ENCODE measurements at regions not wholly inside any gene's neighbourhood (a gene's known extent, or its start where the extent isn't known, plus 50 kb on each side); places are given as distances from the start of the nearest gene placed in this dataset.
A peak's percentile ranks its signal among the peaks of the same experiment; 100 is the strongest.

GRCh38 chr12:107349008-107349747 is 255.8 kb upstream of the CRY1 start:
- DNase-seq (ENCODE audit: low read depth): peak; percentile 65

- DNase-seq (ENCODE audit: low read depth): no peak
These were observed 256.5 kb upstream of the CRY1 start for GRCh38 chr12:107349839-107350238.

- no peak for DNase-seq (ENCODE audit: low read depth)
These were observed 257.8 kb upstream of the CRY1 start for GRCh38 chr12:107351109-107351508.

DNA sequence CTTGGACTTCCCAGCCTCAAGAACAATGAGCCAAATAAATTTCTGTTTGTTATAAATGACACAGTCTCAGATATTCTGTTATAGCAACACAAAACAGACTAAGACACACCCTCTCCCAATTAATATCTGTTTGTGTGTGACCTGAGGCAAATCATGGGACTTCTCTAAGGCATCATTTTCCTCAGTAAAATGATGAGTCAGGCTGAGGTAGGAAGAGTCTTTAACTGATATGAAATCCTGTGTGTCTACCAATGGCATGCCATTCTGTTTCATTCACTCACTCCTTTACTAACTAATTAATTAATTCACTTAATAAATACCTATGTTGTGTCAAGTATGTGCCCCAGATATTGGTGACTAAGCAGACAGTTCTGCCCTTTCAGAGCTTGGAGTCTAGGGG is 258.4 kb upstream of the CRY1 start:
- no peak for DNase-seq (ENCODE audit: low read depth)

GRCh38 chr12:107352347-107353081 is 259.2 kb upstream of the CRY1 start:
- no peak for DNase-seq (ENCODE audit: low read depth)

- no peak for DNase-seq (ENCODE audit: low read depth)
These were observed 260.0 kb upstream of the CRY1 start for GRCh38 chr12:107353312-107353711.

DNA sequence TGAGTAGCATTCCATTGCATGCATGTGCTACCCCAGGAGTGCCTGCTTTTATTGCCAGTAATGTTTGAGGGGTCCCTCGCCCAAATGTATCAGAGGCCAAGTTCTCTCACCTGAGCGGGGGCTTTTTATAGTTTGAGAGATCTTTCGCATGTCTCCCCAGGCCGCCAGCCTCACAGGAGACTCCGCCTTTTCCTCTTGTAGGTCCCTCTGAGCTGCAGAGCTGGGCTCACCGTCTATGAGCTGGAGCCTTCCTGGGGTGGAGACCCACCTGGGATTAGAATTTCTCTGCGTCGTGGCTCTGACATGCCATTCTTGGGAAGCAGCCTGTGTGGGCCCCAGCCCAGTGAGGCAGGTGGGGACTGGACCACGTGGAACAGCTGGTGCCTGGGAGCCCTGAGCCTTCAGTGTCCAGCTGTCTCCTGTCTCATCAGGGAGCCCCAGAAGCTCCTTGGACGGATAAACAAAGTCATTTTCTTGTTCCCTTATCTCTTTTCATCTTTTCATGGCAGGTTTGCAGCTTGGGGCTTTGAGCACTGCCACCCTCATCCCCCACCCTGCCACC is 261.7 kb upstream of the CRY1 start:
- DNase-seq (ENCODE audit: low read depth): no peak

DNA sequence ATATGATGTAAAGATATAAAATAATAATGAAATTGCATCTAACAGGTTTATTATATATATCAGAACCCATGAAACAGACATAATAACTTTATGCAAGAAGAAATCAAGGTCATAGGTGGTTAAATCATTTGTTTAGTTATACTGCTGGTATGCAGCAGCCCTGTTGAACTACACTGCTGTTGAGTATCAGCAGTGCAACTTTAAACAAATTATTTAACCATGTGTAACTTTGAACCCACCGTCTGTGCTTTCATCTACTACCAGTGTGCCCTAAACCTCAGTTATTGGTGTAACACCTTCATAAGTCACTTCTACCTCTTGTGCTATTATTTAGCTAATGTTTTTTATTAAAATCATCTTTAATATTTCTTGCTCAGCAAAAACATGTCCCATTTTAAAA is 262.3 kb upstream of the CRY1 start:
- no peak for DNase-seq (ENCODE audit: low read depth)

GRCh38 chr12:107356266-107356936 is 263.1 kb upstream of the CRY1 start:
- DNase-seq (ENCODE audit: low read depth): no peak

- DNase-seq (ENCODE audit: low read depth): no peak
These were observed 263.6 kb upstream of the CRY1 start for GRCh38 chr12:107356937-107357295.

GRCh38 chr12:107359382-107359781 is 266.0 kb upstream of the CRY1 start:
- peak; percentile 66 for DNase-seq (ENCODE audit: low read depth)

DNA sequence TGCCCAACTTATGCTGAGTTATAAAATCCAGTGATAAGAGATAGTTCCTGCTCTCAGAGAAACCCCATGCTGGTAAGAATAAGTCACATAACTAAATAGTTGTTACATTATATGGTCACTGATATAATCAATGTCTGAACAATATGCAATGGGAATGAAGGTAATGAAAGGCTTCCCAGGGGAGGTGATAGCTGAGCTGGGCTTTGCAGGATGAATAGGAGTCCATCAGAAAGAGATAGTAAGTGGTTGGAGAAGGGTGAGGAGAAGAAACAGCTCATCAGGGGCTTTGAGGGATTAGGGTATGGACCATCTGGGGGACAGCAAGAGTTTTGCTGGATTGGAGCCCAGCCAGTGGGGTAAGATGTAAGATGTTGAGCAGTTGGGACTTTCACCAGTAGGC is 266.7 kb upstream of the CRY1 start:
- DNase-seq (ENCODE audit: low read depth): no peak

- no peak for DNase-seq (ENCODE audit: low read depth)
These were observed 267.1 kb upstream of the CRY1 start for GRCh38 chr12:107360482-107360881.

GRCh38 chr12:107361970-107362369 is 268.6 kb upstream of the CRY1 start:
- DNase-seq (ENCODE audit: low read depth): no peak

DNA sequence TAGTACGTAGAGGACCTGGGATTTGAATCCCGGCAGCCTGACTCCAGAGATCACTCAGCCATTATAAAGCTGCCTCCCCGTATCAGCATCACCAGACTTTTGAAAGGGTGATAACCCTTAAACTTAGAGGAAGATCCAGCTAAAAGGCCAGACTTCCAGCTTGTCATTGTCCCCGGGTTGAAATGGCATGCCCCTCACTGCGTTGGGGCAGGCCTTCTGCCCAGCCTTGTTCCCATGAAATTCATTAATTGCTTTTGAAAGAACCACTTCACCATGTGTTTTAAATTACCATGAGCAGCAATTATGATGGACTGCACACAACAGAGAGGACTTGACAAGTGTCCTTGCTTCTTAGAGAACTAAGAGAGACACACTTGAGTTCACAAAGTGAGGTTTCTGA is 269.6 kb upstream of the CRY1 start:
- no peak for DNase-seq (ENCODE audit: low read depth)

DNA sequence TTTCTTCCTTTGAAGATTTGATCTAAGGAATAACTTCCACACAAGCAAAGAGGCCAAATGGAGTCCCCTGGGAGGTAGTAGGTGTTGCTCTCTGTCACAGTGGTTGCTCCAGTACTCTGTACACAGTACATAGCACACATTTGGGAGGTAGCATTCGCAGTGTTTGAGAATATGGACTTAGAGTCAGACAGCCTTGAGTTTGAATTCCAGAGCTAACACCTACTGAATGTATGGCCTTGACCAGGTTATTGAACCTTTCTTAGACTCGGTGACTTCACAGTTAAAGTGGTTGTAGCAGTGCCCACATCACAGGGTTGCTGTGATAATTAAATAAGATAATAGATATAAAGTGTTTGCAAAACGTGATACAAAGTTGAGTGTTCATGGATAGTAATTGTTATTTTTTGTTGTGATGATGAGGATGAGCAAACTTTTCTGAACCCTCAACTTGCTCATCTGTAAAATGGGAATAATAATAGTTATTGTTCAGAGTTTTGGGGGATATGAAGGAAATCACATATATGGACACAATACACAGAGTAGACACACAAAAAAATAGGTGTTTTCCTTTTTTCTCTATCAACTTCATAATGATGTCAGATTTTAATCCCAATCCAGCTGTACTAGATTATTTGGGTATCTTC is 271.6 kb upstream of the CRY1 start:
- DNase-seq (ENCODE audit: low read depth): no peak

DNA sequence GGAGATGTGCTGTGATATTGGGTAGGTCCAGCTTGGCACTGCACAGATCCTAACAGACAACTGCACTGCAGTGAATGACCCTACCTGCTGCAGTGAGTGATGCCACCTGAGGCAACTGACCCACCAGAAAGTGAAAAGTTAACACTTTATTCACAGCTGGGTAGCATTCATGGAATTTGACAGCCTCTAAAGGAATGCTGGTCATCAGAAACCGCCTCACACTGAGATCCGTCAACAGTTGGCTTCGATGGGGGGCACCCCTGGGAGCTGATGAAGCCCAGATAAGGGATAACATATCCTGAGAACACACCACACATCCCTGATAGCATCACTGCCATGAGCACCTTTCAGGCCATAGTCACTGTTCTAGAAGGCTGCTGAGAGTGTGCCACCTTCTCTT is 272.4 kb upstream of the CRY1 start:
- DNase-seq (ENCODE audit: low read depth): no peak

GRCh38 chr12:107366322-107366721 is 273.0 kb upstream of the CRY1 start:
- no peak for DNase-seq (ENCODE audit: low read depth)

- no peak for DNase-seq (ENCODE audit: low read depth)
These were observed 275.2 kb upstream of the CRY1 start for GRCh38 chr12:107368586-107368985.

DNA sequence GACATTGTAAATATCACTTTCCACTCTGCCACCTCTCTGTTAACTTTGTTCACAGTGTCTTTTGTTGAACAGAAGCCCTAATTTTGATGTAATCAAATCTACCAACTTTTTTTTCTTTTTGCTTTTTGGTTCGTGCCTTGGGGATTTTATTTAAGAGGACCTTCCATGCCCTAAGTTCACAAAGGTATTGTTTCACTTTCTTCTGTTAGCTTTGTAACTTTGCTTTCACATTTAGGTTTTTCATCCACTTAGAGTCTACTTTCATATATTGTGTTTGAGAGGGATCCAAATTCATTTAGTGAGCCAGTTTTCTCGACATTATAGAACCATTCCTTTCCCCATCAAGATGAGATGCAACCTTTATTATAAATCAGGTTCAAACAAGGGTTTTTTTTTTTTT is 275.7 kb upstream of the CRY1 start:
- DNase-seq (ENCODE audit: low read depth): no peak

DNA sequence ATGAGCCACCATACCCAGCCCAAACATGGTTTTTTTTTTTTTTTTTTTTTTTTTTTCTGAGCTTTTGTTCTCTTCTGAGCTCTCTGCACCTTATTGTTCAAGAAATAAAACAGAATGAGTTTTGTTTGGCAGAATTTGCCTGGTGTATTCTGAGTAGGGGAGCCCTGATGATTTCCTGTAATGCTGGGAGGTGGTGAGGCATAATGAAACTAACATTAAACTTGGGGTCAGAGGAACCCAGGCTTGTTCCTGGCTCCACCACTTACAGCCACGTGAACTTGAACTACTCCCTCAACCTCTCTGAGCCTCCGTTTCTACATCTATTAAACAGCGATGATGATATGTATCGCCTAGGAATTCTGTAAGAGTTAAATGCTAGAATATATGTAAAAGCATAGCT is 276.3 kb upstream of the CRY1 start:
- no peak for DNase-seq (ENCODE audit: low read depth)

DNA sequence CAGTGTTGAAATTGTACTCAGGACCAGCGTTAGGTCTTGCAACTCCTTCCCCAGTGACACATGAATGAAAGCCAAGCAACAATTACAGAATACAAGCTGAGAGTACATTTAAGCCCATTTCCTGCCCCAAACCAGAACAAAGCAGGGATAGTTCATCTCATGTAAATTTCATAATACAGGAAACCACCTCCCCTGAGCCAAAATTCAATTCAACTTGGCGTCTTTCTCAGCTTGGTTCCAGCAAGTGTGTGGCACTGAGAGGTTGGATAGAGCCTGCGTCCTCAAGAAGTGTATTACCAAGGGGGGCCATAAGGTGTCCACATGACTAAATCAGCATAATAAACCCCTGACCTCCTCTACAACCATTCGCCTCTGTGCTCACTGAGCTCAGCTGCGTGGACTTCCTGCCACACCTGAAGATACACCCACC is 278.9 kb upstream of the CRY1 start:
- DNase-seq (ENCODE audit: low read depth): no peak
